Natural killer cell (primary cell): ENCODE measurements at regions not wholly inside any gene's neighbourhood (a gene's known extent, or its start where the extent isn't known, plus 50 kb on each side); places are given as distances from the start of the nearest gene placed in this dataset.

ENCODE experiments used
- ATAC-seq, 3 donors: fragments of 150-1000 bp in 2 of 3; fragments of 200-7000 bp in 1 of 3; cut with Tn5 transposase; 1 replicate in 1 of 3; 2 replicates in 2 of 3; pipeline ENCODE4 v1.10.0; 2021; ENCODE audit warnings: mild to moderate bottlenecking in 2 of 3, moderate library complexity in 2 of 3
- DNase-seq, 2 donors: peaks; one replicate each; pipeline versions ENCODE4 v3.0.0 to v3.0.0-alpha.2; 2013 to 2021; ENCODE audit warnings: mixed read lengths in 1 of 2
- H3K27ac ChIP-seq: one replicate; pipeline ENCODE4 v1.5.1; 2013; ENCODE audit warnings: mild to moderate bottlenecking, low read length
- H3K27me3 ChIP-seq: one replicate; pipeline ENCODE4 v1.6.1; 2013; ENCODE audit warnings: low read length; ENCODE audit not compliant: control insufficient read depth, insufficient read depth
- H3K36me3 ChIP-seq: one replicate; pipeline ENCODE4 v1.6.1; 2013; ENCODE audit warnings: low read length; ENCODE audit not compliant: control insufficient read depth, insufficient read depth
- H3K4me1 ChIP-seq: one replicate; pipeline ENCODE4 v1.6.1; 2013; ENCODE audit warnings: low read length; ENCODE audit not compliant: control insufficient read depth, insufficient read depth
- H3K4me3 ChIP-seq: one replicate; pipeline ENCODE4 v1.5.1; 2013; ENCODE audit warnings: low read length
- H3K9me3 ChIP-seq: one replicate; pipeline ENCODE4 v1.6.1; 2013; ENCODE audit warnings: low read length; ENCODE audit not compliant: control insufficient read depth, insufficient read depth
- H3K27ac Mint-ChIP-seq, 2 donors: one replicate each; pipeline ENCODE4 v1.8.0; 2022; ENCODE audit warnings: mild to moderate bottlenecking in 2 of 2, mixed read lengths in 2 of 2, moderate library complexity in 1 of 2
- H3K27me3 Mint-ChIP-seq, 2 donors: one replicate each; pipeline ENCODE4 v1.8.0; 2022; ENCODE audit warnings: low read depth in 2 of 2, mixed read lengths in 2 of 2
- H3K36me3 Mint-ChIP-seq: one replicate; pipeline ENCODE4 v1.8.0; 2022; ENCODE audit warnings: mixed read lengths
- H3K4me1 Mint-ChIP-seq, 2 donors: one replicate each; pipeline ENCODE4 v1.8.0; 2022; ENCODE audit warnings: mixed read lengths in 2 of 2
- H3K4me3 Mint-ChIP-seq: one replicate; pipeline ENCODE4 v1.8.0; 2022; ENCODE audit warnings: mild to moderate bottlenecking, moderate library complexity, mixed read lengths
- H3K9me3 Mint-ChIP-seq, 2 donors: one replicate each; pipeline ENCODE4 v1.8.0; 2022; ENCODE audit warnings: mixed read lengths in 2 of 2
- CTCF ChIP-seq: fragments of 200-600 bp; IDR thresholded peaks from one replicate; pipeline ENCODE4 v1.8.0; 2022; ENCODE audit warnings: antibody characterized with exemption
- WGBS: methylation state at CpG from one replicate; pipeline ENCODE4 v1.1.7; 2013; ENCODE audit warnings: missing lambda C conversion rate; ENCODE audit not compliant: insufficient coverage; 5-methylcytosine and 5-hydroxymethylcytosine counted together
- intact Hi-C: fragments of 100-400 bp; cut with micrococcal nuclease; formaldehyde crosslinking; loops from one replicate; pipeline ENCODE4 v1.14.2; 2022

GRCh38 chr10:58930500-58930899 lies 245.9 kb upstream of the PHYHIPL start:
- intact Hi-C loops: no loop called here
- no peak overlapping the region for H3K4me3 Mint-ChIP-seq

GRCh38 chr10:58932126-58932525 lies 244.3 kb upstream of the PHYHIPL start:
- H3K36me3 Mint-ChIP-seq: no peaks in the 10 kb centered on the region
- no peak for TF ChIP-seq CTCF

More at GRCh38 chr10:58930500-58930899, 245.9 kb upstream of the PHYHIPL start:
- WGBS: 78% methylated on average over 4 of the region's 4 CpGs
- Mint-ChIP-seq H3K4me1 (no peaks in the 10 kb centered on the region), H3K27ac (no peak overlapping the region), H3K27me3 (no peaks in the 10 kb centered on the region), H3K9me3 (peaks cover 5 to 8% of the 10 kb centered on the region in 2 donors), H3K36me3 (no peaks in the 10 kb centered on the region)
- Histone ChIP-seq H3K9me3 (no peaks in the 10 kb centered on the region), H3K27ac (no peak overlapping the region), H3K4me1 (no peaks in the 10 kb centered on the region), H3K4me3 (no peak overlapping the region), H3K36me3 (no peaks in the 10 kb centered on the region), H3K27me3 (no peaks in the 10 kb centered on the region)
- no peak for DNase-seq
- ATAC-seq: no peak
- TF ChIP-seq CTCF: no peak

GRCh38 chr10:58932577-58933314 lies 243.7 kb upstream of the PHYHIPL start:
- intact Hi-C loops: no loop called here
- Mint-ChIP-seq H3K4me1 (no peaks in the 10 kb centered on the region), H3K9me3 (peaks cover 5 to 7% of the 10 kb centered on the region in 2 donors), H3K27me3 (no peaks in the 10 kb centered on the region), H3K27ac (no peak overlapping the region), H3K36me3 (no peaks in the 10 kb centered on the region), H3K4me3 (no peak overlapping the region)
- no peak for TF ChIP-seq CTCF
- ATAC-seq (no peak), DNase-seq (no peak)
- H3K4me3 ChIP-seq: no peak overlapping the region
- no peak overlapping the region for H3K27ac ChIP-seq
- H3K36me3 ChIP-seq: no peaks in the 10 kb centered on the region
- no peaks in the 10 kb centered on the region for H3K27me3 ChIP-seq
- WGBS: 88% methylated on average over 5 of the region's 5 CpGs
- H3K9me3 ChIP-seq: no peaks in the 10 kb centered on the region
- no peaks in the 10 kb centered on the region for H3K4me1 ChIP-seq

More at GRCh38 chr10:58932126-58932525, 244.3 kb upstream of the PHYHIPL start:
- H3K9me3 ChIP-seq: no peaks in the 10 kb centered on the region
- H3K4me3 ChIP-seq: no peak overlapping the region
- no peak overlapping the region for H3K4me3 Mint-ChIP-seq
- no peaks in the 10 kb centered on the region for H3K27me3 ChIP-seq
- H3K27me3 Mint-ChIP-seq: no peaks in the 10 kb centered on the region
- no peaks in the 10 kb centered on the region for H3K36me3 ChIP-seq
- WGBS: 87% methylated on average over 2 of the region's 3 CpGs
- H3K4me1 Mint-ChIP-seq: no peaks in the 10 kb centered on the region
- H3K4me1 ChIP-seq: no peaks in the 10 kb centered on the region
- ATAC-seq (no peak), DNase-seq (no peak)
- intact Hi-C loops: no loop called here
- no peak overlapping the region for H3K27ac ChIP-seq
- peaks cover 5 to 8% of the 10 kb centered on the region in 2 donors for H3K9me3 Mint-ChIP-seq
- no peak overlapping the region for H3K27ac Mint-ChIP-seq

- no peak for TF ChIP-seq CTCF
- no peak overlapping the region for H3K4me3 ChIP-seq
- DNase-seq (no peak), ATAC-seq (no peak)
- no peaks in the 10 kb centered on the region for H3K36me3 ChIP-seq
- no peaks in the 10 kb centered on the region for H3K9me3 ChIP-seq
- H3K4me1 ChIP-seq: no peaks in the 10 kb centered on the region
- Mint-ChIP-seq H3K36me3 (no peaks in the 10 kb centered on the region), H3K27ac (no peak overlapping the region), H3K27me3 (no peaks in the 10 kb centered on the region), H3K9me3 (peaks cover 7 to 8% of the 10 kb centered on the region in 2 donors), H3K4me1 (no peaks in the 10 kb centered on the region), H3K4me3 (no peak overlapping the region)
- WGBS: 87% methylated on average over 3 of the region's 3 CpGs
- H3K27me3 ChIP-seq: no peaks in the 10 kb centered on the region
- H3K27ac ChIP-seq: no peak overlapping the region
- intact Hi-C loops: no loop called here
Measured at GRCh38 chr10:58936364-58936763, 240.1 kb upstream of the PHYHIPL start.
